Ovary (tissue), 3 donors: ENCODE measurements at regions not wholly inside any gene's neighbourhood (a gene's known extent, or its start where the extent isn't known, plus 50 kb on each side); places are given as distances from the start of the nearest gene placed in this dataset.

ENCODE experiments used
- POLR2A ChIP-seq: fragments of 450-650 bp; IDR thresholded peaks from one replicate; pipeline ENCODE4 v1.6.1; 2017; ENCODE audit warnings: antibody characterized with exemption, mild to moderate bottlenecking, moderate library complexity
- TF ChIP-seq, protein P1 (sequence below), 3 donors: fragments of 450-650 bp in 2 of 3; fragments of 200-600 bp in 1 of 3; IDR thresholded peaks; one replicate each; pipeline versions ENCODE4 v1.5.1 to v1.8.0; 2016 to 2022; ENCODE audit warnings: antibody characterized with exemption in 3 of 3, mild to moderate bottlenecking in 1 of 3
- donor health status: DM: no; HTN: no; CAD: no.

GRCh38 chr2:66696374-66696773 lies 261.4 kb downstream of the MEIS1 start:
- TF ChIP-seq, protein P1, sequence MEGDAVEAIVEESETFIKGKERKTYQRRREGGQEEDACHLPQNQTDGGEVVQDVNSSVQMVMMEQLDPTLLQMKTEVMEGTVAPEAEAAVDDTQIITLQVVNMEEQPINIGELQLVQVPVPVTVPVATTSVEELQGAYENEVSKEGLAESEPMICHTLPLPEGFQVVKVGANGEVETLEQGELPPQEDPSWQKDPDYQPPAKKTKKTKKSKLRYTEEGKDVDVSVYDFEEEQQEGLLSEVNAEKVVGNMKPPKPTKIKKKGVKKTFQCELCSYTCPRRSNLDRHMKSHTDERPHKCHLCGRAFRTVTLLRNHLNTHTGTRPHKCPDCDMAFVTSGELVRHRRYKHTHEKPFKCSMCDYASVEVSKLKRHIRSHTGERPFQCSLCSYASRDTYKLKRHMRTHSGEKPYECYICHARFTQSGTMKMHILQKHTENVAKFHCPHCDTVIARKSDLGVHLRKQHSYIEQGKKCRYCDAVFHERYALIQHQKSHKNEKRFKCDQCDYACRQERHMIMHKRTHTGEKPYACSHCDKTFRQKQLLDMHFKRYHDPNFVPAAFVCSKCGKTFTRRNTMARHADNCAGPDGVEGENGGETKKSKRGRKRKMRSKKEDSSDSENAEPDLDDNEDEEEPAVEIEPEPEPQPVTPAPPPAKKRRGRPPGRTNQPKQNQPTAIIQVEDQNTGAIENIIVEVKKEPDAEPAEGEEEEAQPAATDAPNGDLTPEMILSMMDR (IDR thresholded peaks at IDR 0.05), result no peak
- no peak for TF ChIP-seq POLR2A
